ENCODE measurements at regions not wholly inside any gene's neighbourhood (a gene's known extent, or its start where the extent isn't known, plus 50 kb on each side); places are given as distances from the start of the nearest gene placed in this dataset.

DNA sequence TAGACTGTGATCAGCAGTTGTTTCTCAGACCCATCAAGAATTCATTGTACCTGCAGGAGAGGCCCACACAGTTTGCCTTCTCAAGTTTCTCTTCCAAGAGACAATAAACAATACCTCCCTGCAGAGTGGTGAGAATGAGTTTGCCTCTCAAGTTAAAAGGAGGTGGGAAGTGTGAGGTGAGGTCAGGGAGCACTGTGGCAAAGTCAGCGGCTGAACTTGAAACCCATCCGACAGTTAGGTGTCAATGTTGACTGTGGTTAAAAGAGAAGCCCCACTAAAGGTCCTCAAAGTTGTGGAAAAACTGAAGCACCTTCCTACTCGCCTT, 72.9 kb upstream of the TSC22D1 start:
- no peak for TF ChIP-seq POLR2A (IDR thresholded peaks at IDR 0.05)
- TF ChIP-seq, protein P1, sequence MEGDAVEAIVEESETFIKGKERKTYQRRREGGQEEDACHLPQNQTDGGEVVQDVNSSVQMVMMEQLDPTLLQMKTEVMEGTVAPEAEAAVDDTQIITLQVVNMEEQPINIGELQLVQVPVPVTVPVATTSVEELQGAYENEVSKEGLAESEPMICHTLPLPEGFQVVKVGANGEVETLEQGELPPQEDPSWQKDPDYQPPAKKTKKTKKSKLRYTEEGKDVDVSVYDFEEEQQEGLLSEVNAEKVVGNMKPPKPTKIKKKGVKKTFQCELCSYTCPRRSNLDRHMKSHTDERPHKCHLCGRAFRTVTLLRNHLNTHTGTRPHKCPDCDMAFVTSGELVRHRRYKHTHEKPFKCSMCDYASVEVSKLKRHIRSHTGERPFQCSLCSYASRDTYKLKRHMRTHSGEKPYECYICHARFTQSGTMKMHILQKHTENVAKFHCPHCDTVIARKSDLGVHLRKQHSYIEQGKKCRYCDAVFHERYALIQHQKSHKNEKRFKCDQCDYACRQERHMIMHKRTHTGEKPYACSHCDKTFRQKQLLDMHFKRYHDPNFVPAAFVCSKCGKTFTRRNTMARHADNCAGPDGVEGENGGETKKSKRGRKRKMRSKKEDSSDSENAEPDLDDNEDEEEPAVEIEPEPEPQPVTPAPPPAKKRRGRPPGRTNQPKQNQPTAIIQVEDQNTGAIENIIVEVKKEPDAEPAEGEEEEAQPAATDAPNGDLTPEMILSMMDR (IDR thresholded peaks at IDR 0.05 in 4 of 5, conservative IDR thresholded peaks at IDR 0.05 in 1 of 5): no peak
